Inferior parietal cortex (tissue), 1 donor: ENCODE measurements at regions not wholly inside any gene's neighbourhood (a gene's known extent, or its start where the extent isn't known, plus 50 kb on each side); places are given as distances from the start of the nearest gene placed in this dataset.

Experiments
- DNase-seq: peaks from one replicate; pipeline ENCODE4 v3.0.0-alpha.2; 2016; ENCODE audit errors: extremely low spot score

DNA sequence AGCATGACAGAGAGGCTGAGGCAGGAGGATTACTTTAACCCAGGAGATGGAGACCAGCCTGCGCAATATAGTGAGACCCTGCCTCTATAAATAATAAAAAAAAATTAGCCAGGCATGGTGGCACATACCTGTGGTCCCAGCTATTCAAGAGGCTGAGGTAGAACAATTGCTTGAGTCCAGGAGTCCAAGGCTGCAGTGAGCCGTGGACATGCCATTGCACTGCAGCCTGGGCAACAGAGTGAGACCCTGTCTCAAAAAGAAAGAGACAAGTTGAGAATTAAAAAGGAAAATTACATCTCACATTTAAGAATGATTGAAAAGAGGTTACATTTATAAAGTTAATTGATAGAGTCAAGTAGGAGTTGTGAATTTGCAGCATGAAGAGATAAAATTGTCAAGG, 91.4 kb upstream of the TMPO start:
- DNase-seq, result no peak

DNA sequence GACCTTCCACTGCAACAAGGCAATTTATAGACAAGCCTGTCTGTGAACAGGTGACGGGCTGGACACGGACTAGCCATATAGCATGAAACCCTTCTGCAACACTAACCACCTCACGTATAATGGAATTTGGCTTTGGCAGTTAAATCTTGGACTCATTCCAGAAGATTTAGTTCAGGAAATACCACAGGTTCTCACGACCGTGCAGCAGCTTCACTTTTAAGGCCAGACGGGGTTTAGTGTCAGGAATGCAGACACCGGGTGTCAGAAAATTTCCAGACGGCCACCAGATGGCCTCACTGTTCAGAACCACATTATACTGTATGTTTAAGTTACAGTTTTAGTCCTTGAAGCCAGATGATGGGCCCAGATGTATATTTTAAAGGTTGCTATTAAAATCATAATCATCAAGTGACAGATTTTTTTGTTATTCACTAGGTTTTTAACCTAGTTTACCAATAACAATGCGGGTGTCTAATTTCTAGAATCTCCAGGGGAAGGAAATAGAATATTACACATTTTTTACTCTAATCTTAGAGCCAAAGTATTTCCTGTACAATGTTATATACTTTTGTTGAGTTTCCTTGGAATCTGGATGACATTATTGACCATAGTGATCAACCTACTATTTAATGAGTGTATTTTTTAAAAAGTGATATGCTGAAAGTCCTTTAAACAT, 90.5 kb upstream of the TMPO start:
- DNase-seq, result peak; percentile 83

DNA sequence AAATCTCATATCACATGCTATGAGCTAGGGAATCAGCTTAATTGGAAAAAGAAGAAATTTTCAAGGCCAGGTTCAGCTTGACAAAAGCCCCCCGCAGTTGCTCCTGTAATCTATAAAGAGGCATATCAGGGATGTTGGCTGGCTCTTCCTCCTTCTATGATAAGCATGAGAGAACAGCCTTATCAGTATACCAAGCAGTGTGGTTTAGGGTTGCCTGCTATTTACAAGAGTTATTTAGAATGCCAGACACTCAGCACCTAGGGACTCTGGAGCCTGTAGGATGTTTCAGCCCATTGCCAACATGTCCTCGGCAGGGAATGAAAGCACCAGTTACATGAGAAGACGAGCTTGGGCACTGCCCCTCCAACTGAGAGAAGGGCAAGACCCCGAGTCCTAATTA, 89.5 kb upstream of the TMPO start:
- no peak for DNase-seq

- no peak for DNase-seq
These were observed 84.3 kb upstream of the TMPO start for GRCh38 chr12:98431089-98431488.

- no peak for DNase-seq
These were observed 78.2 kb upstream of the TMPO start for GRCh38 chr12:98437166-98437565.

DNA sequence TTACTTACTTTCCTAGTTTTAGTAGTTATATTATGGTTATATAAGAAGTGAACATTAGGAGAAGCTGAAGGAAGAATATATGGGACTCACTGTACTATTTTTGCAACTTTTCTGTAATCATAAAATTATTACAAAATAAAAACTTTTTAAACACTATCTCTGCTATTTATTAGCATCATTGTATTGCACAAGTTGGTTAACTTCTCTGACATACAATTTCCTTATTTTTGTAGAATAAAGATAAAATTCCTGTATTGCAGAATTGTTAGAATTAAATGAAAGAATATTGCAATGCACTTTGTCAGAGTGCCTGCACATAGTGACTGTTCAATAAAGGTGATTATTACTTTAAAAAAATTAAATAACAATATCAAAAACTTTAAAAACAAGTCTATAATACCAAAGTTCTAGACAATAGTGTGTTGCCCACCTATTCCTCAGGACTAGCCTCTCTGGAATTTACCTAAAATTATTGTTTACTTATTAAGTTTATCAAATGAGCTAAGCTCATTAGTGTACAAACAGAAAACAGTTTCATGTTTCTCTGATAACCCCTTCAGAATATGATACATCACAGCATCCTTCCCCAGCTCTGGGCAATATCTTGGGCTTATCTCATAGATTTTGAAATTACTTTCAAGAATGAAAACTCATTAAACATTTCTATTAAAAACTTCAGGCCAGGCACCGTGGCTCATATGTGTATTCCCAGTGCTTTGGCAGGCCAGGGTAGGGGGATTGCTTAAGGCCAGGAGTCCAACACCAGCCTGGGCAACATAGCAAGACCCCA, 77.4 kb upstream of the TMPO start:
- DNase-seq, result no peak

GRCh38 chr12:98438656-98439230, 76.6 kb upstream of the TMPO start:
- no peak for DNase-seq

- no peak for DNase-seq
These were observed 75.9 kb upstream of the TMPO start for GRCh38 chr12:98439471-98439951.

DNA sequence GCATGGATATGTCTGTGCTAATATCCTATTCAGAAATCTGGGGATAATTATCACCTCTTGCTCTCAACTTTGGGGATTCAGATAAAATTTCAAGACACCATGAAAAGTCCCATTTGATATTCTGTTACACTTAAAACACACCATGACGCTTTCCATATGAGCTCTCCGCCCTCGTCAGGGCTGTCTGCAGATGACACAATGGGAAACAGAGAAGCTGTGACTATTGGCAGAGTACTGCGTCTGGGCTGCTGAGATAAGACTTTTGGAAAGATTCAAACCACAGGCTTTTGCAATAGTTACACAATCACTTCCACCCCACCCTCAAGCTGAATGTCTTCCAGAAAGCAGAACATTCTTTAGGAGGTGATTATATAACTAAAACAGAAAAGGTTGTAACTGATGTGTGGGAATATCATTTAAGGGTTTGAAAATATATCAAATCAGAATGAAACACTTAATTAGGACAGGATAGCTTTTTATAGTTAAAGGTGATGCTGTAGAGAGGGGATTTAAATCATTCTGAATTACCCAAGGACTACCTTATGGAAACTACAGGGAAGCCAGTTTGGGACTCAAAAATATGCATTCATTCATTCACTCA, 75.3 kb upstream of the TMPO start:
- DNase-seq, result peak; percentile 79

GRCh38 chr12:98446060-98446459, 69.3 kb upstream of the TMPO start:
- no peak for DNase-seq

- DNase-seq, result no peak
These were observed 68.7 kb upstream of the TMPO start for GRCh38 chr12:98446682-98447081.

- DNase-seq, result no peak
These were observed 65.8 kb upstream of the TMPO start for GRCh38 chr12:98449584-98449983.

DNA sequence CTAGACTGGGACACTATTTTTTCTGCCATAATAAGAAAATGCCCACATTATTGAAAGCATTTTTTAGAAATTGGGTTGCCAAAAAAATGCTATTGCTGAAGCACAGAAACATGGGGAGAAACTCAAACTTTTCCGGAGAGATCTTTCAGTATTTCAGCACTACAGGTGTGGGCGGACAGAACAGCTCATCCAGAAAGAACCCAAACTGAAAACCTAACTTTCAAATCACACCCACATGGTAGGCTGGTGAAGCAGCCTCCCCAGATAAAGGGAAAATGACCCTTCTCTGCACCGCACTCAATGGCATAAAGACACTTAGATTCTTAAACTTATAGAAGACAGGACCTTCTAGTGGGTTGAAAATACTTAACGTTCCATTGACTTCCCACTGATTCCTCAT, 62.3 kb upstream of the TMPO start:
- no peak for DNase-seq

- DNase-seq, result no peak
These were observed 61.9 kb upstream of the TMPO start for GRCh38 chr12:98453492-98453891.

DNA sequence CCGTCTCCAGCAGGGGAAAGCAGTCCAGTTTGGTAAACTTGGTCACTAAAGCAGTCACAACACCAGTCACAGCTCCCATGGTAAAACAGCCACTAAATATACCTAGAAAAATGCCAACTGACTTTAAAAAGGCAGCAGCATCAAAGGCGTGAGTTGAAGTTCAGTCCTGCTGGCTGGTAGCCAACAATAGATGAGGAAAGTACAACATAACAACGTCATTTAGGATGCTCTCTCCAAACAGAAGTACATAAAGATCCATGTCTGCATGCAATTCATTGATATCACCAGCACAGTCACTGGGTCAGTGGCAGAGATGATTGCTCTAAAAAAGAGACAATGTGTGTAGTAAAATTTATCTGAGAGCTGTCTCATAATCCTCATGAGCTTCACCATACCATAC, 59.3 kb upstream of the TMPO start:
- no peak for DNase-seq

GRCh38 chr12:98456576-98457573, 58.5 kb upstream of the TMPO start:
- no peak for DNase-seq

- no peak for DNase-seq
These were observed 51.2 kb upstream of the TMPO start for GRCh38 chr12:98464190-98464589.

GRCh38 chr12:98465505-98465904, 49.9 kb upstream of the TMPO start:
- DNase-seq, result no peak
